ENCODE measurements at regions not wholly inside any gene's neighbourhood (a gene's known extent, or its start where the extent isn't known, plus 50 kb on each side); places are given as distances from the start of the nearest gene placed in this dataset.
"Not testable (repeated sequence)": the region's sequence is repeated elsewhere in the genome, so short reads cannot be mapped to it uniquely, and the experiment has no call there.

- no peak overlapping the region for H3K4me3 ChIP-seq (ENCODE audit: low read depth, low read length)
- H3K36me3 ChIP-seq (replicated peaks): no peaks in the 10 kb centered on the region
- in situ Hi-C loops (cut with HindIII; ENCODE audit: low pct_ligation_motif_present, low sequenced_read_pairs): no loop called here
- H3K27ac ChIP-seq: no peak overlapping the region
- H3K27me3 ChIP-seq (replicated peaks): no peaks in the 10 kb centered on the region
- DNase-seq: no peak
- TF ChIP-seq CTCF (IDR thresholded peaks at IDR 0.05; ENCODE audit: low read depth, low read length, missing control alignments): no peak
Measured at GRCh38 chr5:163260961-163261360, 176.4 kb upstream of the CCNG1 start.

GRCh38 chr5:163261647-163262269 is 175.6 kb upstream of the CCNG1 start:
- no peaks in the 10 kb centered on the region for H3K36me3 ChIP-seq (replicated peaks)
- H3K4me3 ChIP-seq (ENCODE audit: low read depth, low read length): no peak overlapping the region
- no peak for TF ChIP-seq CTCF (IDR thresholded peaks at IDR 0.05; ENCODE audit: low read depth, low read length, missing control alignments)
- no peak overlapping the region for H3K27ac ChIP-seq
- no peak for DNase-seq
- no peaks in the 10 kb centered on the region for H3K27me3 ChIP-seq (replicated peaks)
- in situ Hi-C loops (cut with HindIII; ENCODE audit: low pct_ligation_motif_present, low sequenced_read_pairs): no loop called here

- DNase-seq; in situ Hi-C loops (cut with HindIII; ENCODE audit: low pct_ligation_motif_present, low sequenced_read_pairs); H3K27ac ChIP-seq; H3K27me3 ChIP-seq (replicated peaks); H3K4me3 ChIP-seq (ENCODE audit: low read depth, low read length); H3K36me3 ChIP-seq (replicated peaks): not testable (repeated sequence)
Measured at GRCh38 chr5:163266249-163266648, 171.1 kb upstream of the CCNG1 start.

- TF ChIP-seq CTCF (IDR thresholded peaks at IDR 0.05; ENCODE audit: low read depth, low read length, missing control alignments): no peak
- no peak for DNase-seq
- H3K36me3 ChIP-seq (replicated peaks): no peaks in the 10 kb centered on the region
- in situ Hi-C loops (cut with HindIII; ENCODE audit: low pct_ligation_motif_present, low sequenced_read_pairs): no loop called here
- H3K4me3 ChIP-seq (ENCODE audit: low read depth, low read length): no peak overlapping the region
- H3K27me3 ChIP-seq (replicated peaks): no peaks in the 10 kb centered on the region
- no peak overlapping the region for H3K27ac ChIP-seq
Measured at GRCh38 chr5:163269624-163270023, 167.8 kb upstream of the CCNG1 start.

GRCh38 chr5:163276466-163276865 is 160.9 kb upstream of the CCNG1 start:
- no peak for TF ChIP-seq CTCF (IDR thresholded peaks at IDR 0.05; ENCODE audit: low read depth, low read length, missing control alignments)
- no peak overlapping the region for H3K27ac ChIP-seq
- no peak for DNase-seq
- no peak overlapping the region for H3K4me3 ChIP-seq (ENCODE audit: low read depth, low read length)
- in situ Hi-C loops (cut with HindIII; ENCODE audit: low pct_ligation_motif_present, low sequenced_read_pairs): no loop called here
- H3K27me3 ChIP-seq (replicated peaks): no peaks in the 10 kb centered on the region
- H3K36me3 ChIP-seq (replicated peaks): no peaks in the 10 kb centered on the region

GRCh38 chr5:163280897-163281296 is 156.5 kb upstream of the CCNG1 start:
- in situ Hi-C loops (cut with HindIII; ENCODE audit: low pct_ligation_motif_present, low sequenced_read_pairs); H3K4me3 ChIP-seq (ENCODE audit: low read depth, low read length); H3K27me3 ChIP-seq (replicated peaks); H3K27ac ChIP-seq; DNase-seq; H3K36me3 ChIP-seq (replicated peaks): not testable (repeated sequence)

GRCh38 chr5:163281512-163281911 is 155.9 kb upstream of the CCNG1 start:
- H3K27me3 ChIP-seq (replicated peaks): no peaks in the 10 kb centered on the region
- no peak overlapping the region for H3K27ac ChIP-seq
- no peak for DNase-seq
- no peaks in the 10 kb centered on the region for H3K36me3 ChIP-seq (replicated peaks)
- no peak for TF ChIP-seq CTCF (IDR thresholded peaks at IDR 0.05; ENCODE audit: low read depth, low read length, missing control alignments)
- in situ Hi-C loops (cut with HindIII; ENCODE audit: low pct_ligation_motif_present, low sequenced_read_pairs): no loop called here
- no peak overlapping the region for H3K4me3 ChIP-seq (ENCODE audit: low read depth, low read length)

All from brain microvascular endothelial cell (primary cell).